Breast epithelium (tissue), 3 donors: ENCODE measurements at regions not wholly inside any gene's neighbourhood (a gene's known extent, or its start where the extent isn't known, plus 50 kb on each side); places are given as distances from the start of the nearest gene placed in this dataset.

Experiments used
- POLR2A ChIP-seq: fragments of 450-650 bp; IDR thresholded peaks from one replicate; pipeline ENCODE4 v1.6.1; 2016; ENCODE audit warnings: antibody characterized with exemption, mild to moderate bottlenecking, moderate library complexity
- POLR2AphosphoS5 ChIP-seq, 3 donors: sonication (generic); formaldehyde crosslinking; IDR thresholded peaks; one replicate each; pipeline ENCODE4 v1.6.1; 2017; ENCODE audit warnings: antibody characterized with exemption in 3 of 3
- TF ChIP-seq, protein P1 (sequence below), 3 donors: fragments of 450-650 bp; IDR thresholded peaks; one replicate each; pipeline ENCODE4 v1.5.1; 2016 to 2017; ENCODE audit warnings: antibody characterized with exemption in 3 of 3, mild to moderate bottlenecking in 3 of 3, moderate library complexity in 3 of 3

DNA sequence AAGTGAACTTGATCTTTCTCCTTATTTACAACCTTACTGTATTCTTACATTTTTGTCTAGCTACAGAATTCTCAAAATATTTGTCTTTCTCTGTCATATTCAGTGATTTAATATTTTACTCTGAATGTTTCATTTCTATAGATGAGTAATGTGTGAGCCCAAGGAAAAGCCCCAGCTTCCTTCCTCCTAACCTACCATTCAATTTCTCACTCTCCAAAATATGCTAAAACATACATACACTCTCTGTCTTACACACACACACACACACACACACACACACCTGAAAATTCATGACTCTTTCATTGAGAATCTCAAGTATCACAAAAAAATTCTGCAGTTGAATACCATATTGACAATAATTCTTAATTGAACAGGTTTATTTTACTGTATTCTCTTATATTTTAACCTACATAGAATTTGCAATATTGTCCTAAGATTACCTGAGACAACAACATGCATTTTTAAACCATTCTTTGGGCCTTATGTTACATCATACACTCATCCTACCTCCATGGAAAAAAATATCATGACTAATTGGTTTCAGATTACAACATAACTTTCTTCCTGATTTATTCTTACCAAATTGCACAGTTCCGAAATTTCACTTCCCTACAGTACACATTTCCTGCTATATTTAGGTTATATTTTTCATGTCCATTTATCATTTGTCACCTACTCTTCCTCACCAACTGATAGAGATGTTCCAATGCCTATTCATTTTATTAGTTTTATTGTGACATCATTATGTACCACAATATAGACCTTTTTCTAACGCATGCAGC, 1965.6 kb upstream of the PCDH20 start:
- TF ChIP-seq, protein P1, sequence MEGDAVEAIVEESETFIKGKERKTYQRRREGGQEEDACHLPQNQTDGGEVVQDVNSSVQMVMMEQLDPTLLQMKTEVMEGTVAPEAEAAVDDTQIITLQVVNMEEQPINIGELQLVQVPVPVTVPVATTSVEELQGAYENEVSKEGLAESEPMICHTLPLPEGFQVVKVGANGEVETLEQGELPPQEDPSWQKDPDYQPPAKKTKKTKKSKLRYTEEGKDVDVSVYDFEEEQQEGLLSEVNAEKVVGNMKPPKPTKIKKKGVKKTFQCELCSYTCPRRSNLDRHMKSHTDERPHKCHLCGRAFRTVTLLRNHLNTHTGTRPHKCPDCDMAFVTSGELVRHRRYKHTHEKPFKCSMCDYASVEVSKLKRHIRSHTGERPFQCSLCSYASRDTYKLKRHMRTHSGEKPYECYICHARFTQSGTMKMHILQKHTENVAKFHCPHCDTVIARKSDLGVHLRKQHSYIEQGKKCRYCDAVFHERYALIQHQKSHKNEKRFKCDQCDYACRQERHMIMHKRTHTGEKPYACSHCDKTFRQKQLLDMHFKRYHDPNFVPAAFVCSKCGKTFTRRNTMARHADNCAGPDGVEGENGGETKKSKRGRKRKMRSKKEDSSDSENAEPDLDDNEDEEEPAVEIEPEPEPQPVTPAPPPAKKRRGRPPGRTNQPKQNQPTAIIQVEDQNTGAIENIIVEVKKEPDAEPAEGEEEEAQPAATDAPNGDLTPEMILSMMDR (IDR thresholded peaks at IDR 0.05), result no peak
- TF ChIP-seq POLR2AphosphoS5 (IDR thresholded peaks at IDR 0.05), result no peak
- no peak for TF ChIP-seq POLR2A
